ENCODE measurements at regions not wholly inside any gene's neighbourhood (a gene's known extent, or its start where the extent isn't known, plus 50 kb on each side); places are given as distances from the start of the nearest gene placed in this dataset.

- Histone ChIP-seq H3K4me3 (ENCODE audit: low read length) (no peak overlapping the region), H3K4me1 (ENCODE audit: control insufficient read depth, insufficient read depth, low read length) (no peaks in the 10 kb centered on the region), H3K36me3 (ENCODE audit: control insufficient read depth, insufficient read depth, low read length) (no peaks in the 10 kb centered on the region), H3K9me3 (ENCODE audit: control insufficient read depth, low read length) (no peaks in the 10 kb centered on the region), H3K9ac (ENCODE audit: extremely low read depth, low read length, poor library complexity, severe bottlenecking) (no peak overlapping the region), H3K27me3 (ENCODE audit: control insufficient read depth, insufficient read depth, low read length, poor library complexity, severe bottlenecking) (no peaks in the 10 kb centered on the region), H3K27ac (ENCODE audit: low read depth, low read length) (no peak overlapping the region)
- Mint-ChIP-seq H3K4me3 (no peak overlapping the region), H3K4me1 (no peaks in the 10 kb centered on the region), H3K36me3 (ENCODE audit: low read depth) (no peaks in the 10 kb centered on the region), H3K27ac (no peak overlapping the region), H3K9me3 (no peaks in the 10 kb centered on the region), H3K27me3 (ENCODE audit: insufficient read depth) (no peaks in the 10 kb centered on the region)
- TF ChIP-seq, protein P1, sequence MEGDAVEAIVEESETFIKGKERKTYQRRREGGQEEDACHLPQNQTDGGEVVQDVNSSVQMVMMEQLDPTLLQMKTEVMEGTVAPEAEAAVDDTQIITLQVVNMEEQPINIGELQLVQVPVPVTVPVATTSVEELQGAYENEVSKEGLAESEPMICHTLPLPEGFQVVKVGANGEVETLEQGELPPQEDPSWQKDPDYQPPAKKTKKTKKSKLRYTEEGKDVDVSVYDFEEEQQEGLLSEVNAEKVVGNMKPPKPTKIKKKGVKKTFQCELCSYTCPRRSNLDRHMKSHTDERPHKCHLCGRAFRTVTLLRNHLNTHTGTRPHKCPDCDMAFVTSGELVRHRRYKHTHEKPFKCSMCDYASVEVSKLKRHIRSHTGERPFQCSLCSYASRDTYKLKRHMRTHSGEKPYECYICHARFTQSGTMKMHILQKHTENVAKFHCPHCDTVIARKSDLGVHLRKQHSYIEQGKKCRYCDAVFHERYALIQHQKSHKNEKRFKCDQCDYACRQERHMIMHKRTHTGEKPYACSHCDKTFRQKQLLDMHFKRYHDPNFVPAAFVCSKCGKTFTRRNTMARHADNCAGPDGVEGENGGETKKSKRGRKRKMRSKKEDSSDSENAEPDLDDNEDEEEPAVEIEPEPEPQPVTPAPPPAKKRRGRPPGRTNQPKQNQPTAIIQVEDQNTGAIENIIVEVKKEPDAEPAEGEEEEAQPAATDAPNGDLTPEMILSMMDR (conservative IDR thresholded peaks at IDR 0.05) = no peak
- WGBS, 2 experiments (ENCODE audit: insufficient coverage in 1 of 2, insufficient read length in 1 of 2) = 31 to 100% methylated on average over 1 to 2 of the region's 2 CpGs
- no peak for DNase-seq
Observed at GRCh38 chr3:110808630-110809029, 263.0 kb upstream of the NECTIN3 start.

- peaks cover 7% of the 10 kb centered on the region for H3K4me1 Mint-ChIP-seq
- Histone ChIP-seq H3K4me1 (ENCODE audit: control insufficient read depth, insufficient read depth, low read length) (peaks cover 3% of the 10 kb centered on the region), H3K27ac (ENCODE audit: low read depth, low read length) (no peak overlapping the region), H3K9me3 (ENCODE audit: control insufficient read depth, low read length) (no peaks in the 10 kb centered on the region), H3K4me3 (ENCODE audit: low read length) (no peak overlapping the region), H3K36me3 (ENCODE audit: control insufficient read depth, insufficient read depth, low read length) (no peaks in the 10 kb centered on the region), H3K9ac (ENCODE audit: extremely low read depth, low read length, poor library complexity, severe bottlenecking) (no peak overlapping the region), H3K27me3 (ENCODE audit: control insufficient read depth, insufficient read depth, low read length, poor library complexity, severe bottlenecking) (no peaks in the 10 kb centered on the region)
- H3K4me3 Mint-ChIP-seq = no peak overlapping the region
- TF ChIP-seq, protein P1 (conservative IDR thresholded peaks at IDR 0.05) = no peak
- H3K27me3 Mint-ChIP-seq (ENCODE audit: insufficient read depth) = no peaks in the 10 kb centered on the region
- H3K27ac Mint-ChIP-seq = no peak overlapping the region
- H3K36me3 Mint-ChIP-seq (ENCODE audit: low read depth) = no peaks in the 10 kb centered on the region
- no peak for DNase-seq
- no peaks in the 10 kb centered on the region for H3K9me3 Mint-ChIP-seq
- WGBS, 2 experiments (ENCODE audit: insufficient coverage in 1 of 2, insufficient read length in 1 of 2) = 50 to 81% methylated on average over 1 of the region's 1 CpG
Observed at GRCh38 chr3:110810356-110810755, 261.3 kb upstream of the NECTIN3 start.

GRCh38 chr3:110811050-110811449 is 260.6 kb upstream of the NECTIN3 start:
- Histone ChIP-seq H3K27me3 (ENCODE audit: control insufficient read depth, insufficient read depth, low read length, poor library complexity, severe bottlenecking) (no peaks in the 10 kb centered on the region), H3K4me1 (ENCODE audit: control insufficient read depth, insufficient read depth, low read length) (peaks cover 3% of the 10 kb centered on the region), H3K36me3 (ENCODE audit: control insufficient read depth, insufficient read depth, low read length) (no peaks in the 10 kb centered on the region), H3K9ac (ENCODE audit: extremely low read depth, low read length, poor library complexity, severe bottlenecking) (no peak overlapping the region), H3K4me3 (ENCODE audit: low read length) (no peak overlapping the region), H3K9me3 (ENCODE audit: control insufficient read depth, low read length) (no peaks in the 10 kb centered on the region), H3K27ac (ENCODE audit: low read depth, low read length) (no peak overlapping the region)
- no peaks in the 10 kb centered on the region for H3K36me3 Mint-ChIP-seq (ENCODE audit: low read depth)
- H3K4me3 Mint-ChIP-seq = no peak overlapping the region
- no peak overlapping the region for H3K27ac Mint-ChIP-seq
- TF ChIP-seq, protein P1 (conservative IDR thresholded peaks at IDR 0.05) = no peak
- no peak for DNase-seq
- no peaks in the 10 kb centered on the region for H3K27me3 Mint-ChIP-seq (ENCODE audit: insufficient read depth)
- H3K4me1 Mint-ChIP-seq = peaks cover 10% of the 10 kb centered on the region
- no peaks in the 10 kb centered on the region for H3K9me3 Mint-ChIP-seq

Measured in endodermal cell (in vitro differentiated cells).